ENCODE measurements at regions not wholly inside any gene's neighbourhood (a gene's known extent, or its start where the extent isn't known, plus 50 kb on each side); places are given as distances from the start of the nearest gene placed in this dataset.

GRCh38 chr17:71085238-71086033, 916.1 kb downstream of the KCNJ2 start:
- Histone ChIP-seq H3K36me3 (no peaks in the 10 kb centered on the region), H3K9me3 (no peaks in the 10 kb centered on the region), H3K4me1 (ENCODE audit: insufficient read depth) (no peaks in the 10 kb centered on the region), H3K27me3 (no peaks in the 10 kb centered on the region), H3K4me3 (no peak overlapping the region), H3K27ac (no peak overlapping the region)
- no peak for TF ChIP-seq CTCF (IDR thresholded peaks at IDR 0.05)
- no peak for TF ChIP-seq POLR2A (IDR thresholded peaks at IDR 0.05)
- TF ChIP-seq EP300 (IDR thresholded peaks at IDR 0.05) = no peak
- intact Hi-C loops (cut with DNase I) = no loop called here
- 45 to 60% (median 52%) methylated on average over 5 of the region's 5 CpGs for WGBS, 3 donors
- no peak for DNase-seq

GRCh38 chr17:71089431-71089830, 920.1 kb downstream of the KCNJ2 start:
- H3K4me3 ChIP-seq = no peak overlapping the region
- no peaks in the 10 kb centered on the region for H3K4me1 ChIP-seq (ENCODE audit: insufficient read depth)
- DNase-seq = no peak
- no peak overlapping the region for H3K27ac ChIP-seq
- H3K36me3 ChIP-seq = no peaks in the 10 kb centered on the region
- intact Hi-C loops (cut with DNase I) = no loop called here
- TF ChIP-seq EP300 (IDR thresholded peaks at IDR 0.05) (no peak), CTCF (IDR thresholded peaks at IDR 0.05) (no peak), POLR2A (IDR thresholded peaks at IDR 0.05) (no peak)
- no peaks in the 10 kb centered on the region for H3K9me3 ChIP-seq
- 22 to 47% (median 46%) methylated on average over 1 of the region's 1 CpG for WGBS, 3 donors
- H3K27me3 ChIP-seq = no peaks in the 10 kb centered on the region

GRCh38 chr17:71098071-71098470, 928.7 kb downstream of the KCNJ2 start:
- no peaks in the 10 kb centered on the region for H3K27me3 ChIP-seq
- no peaks in the 10 kb centered on the region for H3K36me3 ChIP-seq
- H3K4me3 ChIP-seq = no peak overlapping the region
- no peak for DNase-seq
- H3K4me1 ChIP-seq (ENCODE audit: insufficient read depth) = no peaks in the 10 kb centered on the region
- 56 to 63% (median 61%) methylated on average over 4 of the region's 4 CpGs for WGBS, 3 donors
- TF ChIP-seq EP300 (IDR thresholded peaks at IDR 0.05) = no peak
- TF ChIP-seq CTCF (IDR thresholded peaks at IDR 0.05) = no peak
- TF ChIP-seq POLR2A (IDR thresholded peaks at IDR 0.05) = no peak
- intact Hi-C loops (cut with DNase I) = no loop called here
- H3K9me3 ChIP-seq = no peaks in the 10 kb centered on the region
- H3K27ac ChIP-seq = no peak overlapping the region

- no peaks in the 10 kb centered on the region for H3K27me3 ChIP-seq
- no peaks in the 10 kb centered on the region for H3K4me1 ChIP-seq (ENCODE audit: insufficient read depth)
- H3K36me3 ChIP-seq = no peaks in the 10 kb centered on the region
- no peaks in the 10 kb centered on the region for H3K9me3 ChIP-seq
- intact Hi-C loops (cut with DNase I) = no loop called here
- 42 to 55% (median 44%) methylated on average over 5 of the region's 5 CpGs for WGBS, 3 donors
- no peak for DNase-seq
- H3K4me3 ChIP-seq = no peak overlapping the region
- no peak for TF ChIP-seq CTCF (IDR thresholded peaks at IDR 0.05)
- no peak for TF ChIP-seq EP300 (IDR thresholded peaks at IDR 0.05)
- no peak overlapping the region for H3K27ac ChIP-seq
Measured at GRCh38 chr17:71099003-71099714, 929.8 kb downstream of the KCNJ2 start.

Data from ovary (tissue), 7 donors.